H9 (cell line): ENCODE measurements at regions not wholly inside any gene's neighbourhood (a gene's known extent, or its start where the extent isn't known, plus 50 kb on each side); places are given as distances from the start of the nearest gene placed in this dataset.

ENCODE experiments used
- DNase-seq: peaks from one replicate; pipeline ENCODE4 v3.0.0-alpha.2; 2017
- H2AFZ ChIP-seq: one replicate; pipeline ENCODE4 v1.6.1; 2013; ENCODE audit warnings: mild to moderate bottlenecking, low read length, control low read depth, moderate library complexity
- H2AK5ac ChIP-seq: 2 replicates; pipeline ENCODE4 v1.6.1; 2013; ENCODE audit warnings: low read length, control low read depth, mixed read lengths; ENCODE audit not compliant: insufficient read length
- H2BK120ac ChIP-seq: one replicate; pipeline ENCODE4 v1.6.1; 2013; ENCODE audit warnings: low read depth, mild to moderate bottlenecking, low read length, control low read depth, inconsistent platforms; ENCODE audit not compliant: poor library complexity, severe bottlenecking
- H2BK12ac ChIP-seq: 2 replicates; pipeline ENCODE4 v1.6.1; 2013; ENCODE audit warnings: low read length, control low read depth, mixed read lengths, low read depth; ENCODE audit not compliant: insufficient read length
- H2BK15ac ChIP-seq: 2 replicates; pipeline ENCODE4 v1.6.1; 2013; ENCODE audit warnings: low read depth, low read length, control low read depth
- H2BK20ac ChIP-seq: one replicate; pipeline ENCODE4 v1.6.1; 2013; ENCODE audit warnings: low read depth, mild to moderate bottlenecking, low read length, control low read depth, inconsistent platforms; ENCODE audit not compliant: poor library complexity, severe bottlenecking
- H2BK5ac ChIP-seq: 2 replicates; pipeline ENCODE4 v1.6.1; 2013; ENCODE audit warnings: low read length, control low read depth, mixed read lengths; ENCODE audit not compliant: insufficient read length
- H3K14ac ChIP-seq: 2 replicates; pipeline ENCODE4 v1.6.1; 2013; ENCODE audit warnings: low read length, control low read depth; ENCODE audit not compliant: insufficient read depth
- H3K18ac ChIP-seq: 2 replicates; pipeline ENCODE4 v1.6.1; 2013; ENCODE audit warnings: low read depth, mild to moderate bottlenecking, mixed read lengths, low read length, control low read depth; ENCODE audit not compliant: insufficient read length
- H3K23ac ChIP-seq: 2 replicates; pipeline ENCODE4 v1.6.1; 2013; ENCODE audit warnings: low read length, control low read depth, mixed read lengths, low read depth; ENCODE audit not compliant: insufficient read length
- H3K23me2 ChIP-seq: 2 replicates; pipeline ENCODE4 v1.6.1; 2013; ENCODE audit warnings: low read depth, mild to moderate bottlenecking, mixed read lengths, low read length, control low read depth; ENCODE audit not compliant: insufficient read length, poor library complexity, severe bottlenecking
- H3K27ac ChIP-seq: 2 replicates; pipeline ENCODE4 v1.5.1; 2013; ENCODE audit warnings: low read length, control low read depth, mixed read lengths, low read depth; ENCODE audit not compliant: insufficient read length
- H3K27me3 ChIP-seq: 2 replicates; pipeline ENCODE4 v1.6.1; 2013; ENCODE audit warnings: low read length, control low read depth, inconsistent platforms; ENCODE audit not compliant: insufficient read depth
- H3K4ac ChIP-seq: 2 replicates; pipeline ENCODE4 v1.6.1; 2013; ENCODE audit warnings: low read depth, mild to moderate bottlenecking, control low read depth, inconsistent platforms, low read length, moderate library complexity
- H3K4me1 ChIP-seq: 2 replicates; pipeline ENCODE4 v1.6.1; 2013; ENCODE audit warnings: low read length, control low read depth, inconsistent platforms; ENCODE audit not compliant: insufficient read depth
- H3K4me2 ChIP-seq: 2 replicates; pipeline ENCODE4 v1.6.1; 2013; ENCODE audit warnings: low read length, control low read depth, mixed read lengths; ENCODE audit not compliant: insufficient read length, insufficient read depth
- H3K56ac ChIP-seq: 2 replicates; pipeline ENCODE4 v1.6.1; 2013; ENCODE audit warnings: low read depth, mild to moderate bottlenecking, mixed read lengths, low read length, control low read depth; ENCODE audit not compliant: insufficient read length
- H3K79me1 ChIP-seq: 2 replicates; pipeline ENCODE4 v1.6.1; 2013; ENCODE audit warnings: low read depth, mild to moderate bottlenecking, moderate library complexity, low read length, control low read depth, inconsistent platforms; ENCODE audit not compliant: insufficient read depth, poor library complexity, severe bottlenecking
- H3K79me2 ChIP-seq: 2 replicates; pipeline ENCODE4 v1.6.1; 2013; ENCODE audit warnings: low read length, control low read depth, inconsistent platforms; ENCODE audit not compliant: insufficient read depth
- H3K9ac ChIP-seq: 2 replicates; pipeline ENCODE4 v1.6.1; 2013; ENCODE audit warnings: low read length, control low read depth, mixed read lengths; ENCODE audit not compliant: insufficient read length; ENCODE audit errors: extremely low read depth
- H3K9me3 ChIP-seq: one replicate; pipeline ENCODE4 v1.6.1; 2013; ENCODE audit warnings: low read depth, low read length, inconsistent platforms; ENCODE audit not compliant: control insufficient read depth
- H3T11ph ChIP-seq: one replicate; pipeline ENCODE4 v1.6.1; 2013; ENCODE audit warnings: mild to moderate bottlenecking, low read length, control low read depth, inconsistent platforms
- H4K20me1 ChIP-seq: one replicate; pipeline ENCODE4 v1.6.1; 2013; ENCODE audit not compliant: control insufficient read depth, insufficient read length, insufficient read depth
- H4K5ac ChIP-seq: 2 replicates; pipeline ENCODE4 v1.6.1; 2013; ENCODE audit warnings: low read depth, mild to moderate bottlenecking, mixed read lengths, low read length, control low read depth; ENCODE audit not compliant: insufficient read length
- H4K8ac ChIP-seq: replicated peaks from 2 replicates; pipeline ENCODE4 v1.6.1; 2013; ENCODE audit warnings: low read length, control low read depth, mixed read lengths, low read depth; ENCODE audit not compliant: insufficient read length
- H4K91ac ChIP-seq: 2 replicates; pipeline ENCODE4 v1.6.1; 2013; ENCODE audit warnings: low read depth, mild to moderate bottlenecking, moderate library complexity, mixed read lengths, low read length, control low read depth; ENCODE audit not compliant: insufficient read length
- H3K27ac Mint-ChIP-seq, 3 experiments: 2 replicates in 2 of 3; 3 replicates in 1 of 3; pipeline ENCODE4 v1.8.0; 2020 to 2021; ENCODE audit warnings: mixed read lengths in 3 of 3, mild to moderate bottlenecking in 1 of 3, moderate library complexity in 1 of 3
- H3K27me3 Mint-ChIP-seq: 2 replicates; pipeline ENCODE4 v1.8.0; 2021; ENCODE audit warnings: low read depth, mild to moderate bottlenecking, moderate library complexity, mixed read lengths
- H3K36me3 Mint-ChIP-seq, 3 experiments: 2 replicates in 2 of 3; 3 replicates in 1 of 3; pipeline ENCODE4 v1.8.0; 2020 to 2021; ENCODE audit warnings: low read depth in 3 of 3, mixed read lengths in 3 of 3; ENCODE audit not compliant: insufficient read depth in 1 of 3
- H3K4me1 Mint-ChIP-seq, 2 experiments: 2 replicates each; pipeline ENCODE4 v1.8.0; 2020; ENCODE audit warnings: mixed read lengths in 2 of 2
- H3K4me3 Mint-ChIP-seq, 2 experiments: 2 replicates in 1 of 2; 3 replicates in 1 of 2; pipeline ENCODE4 v1.8.0; 2020 to 2021; ENCODE audit warnings: mild to moderate bottlenecking in 2 of 2, mixed read lengths in 2 of 2, moderate library complexity in 1 of 2
- H3K9me3 Mint-ChIP-seq, 2 experiments: 2 replicates in 1 of 2; 3 replicates in 1 of 2; pipeline ENCODE4 v1.8.0; 2020; ENCODE audit warnings: mild to moderate bottlenecking in 2 of 2, mixed read lengths in 2 of 2, moderate library complexity in 1 of 2
- CTCF ChIP-seq: fragments of 200-600 bp; sonication (generic); conservative IDR thresholded peaks from 3 replicates; pipeline ENCODE4 v1.8.0; 2021; ENCODE audit warnings: antibody characterized with exemption, mild to moderate bottlenecking
- WGBS: extraction: QIAGEN DNeasy Blood & Tissue Kit; methylation state at CpG from one replicate; pipeline ENCODE4 v1.1.7; 2013; ENCODE audit warnings: missing lambda C conversion rate, low lambda C conversion rate, mixed read lengths; ENCODE audit not compliant: insufficient read length; ENCODE audit errors: extremely low coverage; 5-methylcytosine and 5-hydroxymethylcytosine counted together

DNA sequence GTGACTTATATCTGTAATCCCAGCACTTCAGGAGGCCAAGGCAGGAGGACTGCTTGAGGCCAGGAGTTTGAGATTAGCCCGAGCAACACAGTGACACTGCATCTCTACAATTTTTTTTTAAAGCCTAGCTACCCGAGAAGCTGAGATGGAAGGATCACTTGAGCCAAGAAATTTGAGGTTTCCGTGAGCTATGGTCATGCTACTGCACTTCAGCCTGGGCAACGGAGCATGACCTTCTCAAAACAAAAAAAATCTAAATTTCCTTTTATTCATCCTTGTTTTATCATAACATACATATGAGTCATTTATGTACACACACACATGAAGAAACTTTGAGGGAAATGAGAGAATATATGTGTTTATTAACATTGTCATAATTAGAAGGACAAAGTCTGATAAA, 277.5 kb upstream of the MAGI2 start:
- Histone ChIP-seq H4K5ac (no peak overlapping the region), H3K79me2 (no peaks in the 10 kb centered on the region), H4K8ac (no peak overlapping the region), H2BK5ac (no peak overlapping the region), H3T11ph (no peak overlapping the region), H3K18ac (no peak overlapping the region), H2BK12ac (no peak overlapping the region), H4K20me1 (no peaks in the 10 kb centered on the region), H2AFZ (no peak overlapping the region), H3K14ac (no peak overlapping the region), H3K9me3 (no peaks in the 10 kb centered on the region), H3K23me2 (no peaks in the 10 kb centered on the region), H3K4me2 (no peak overlapping the region), H3K27ac (no peak overlapping the region), H2BK20ac (no peak overlapping the region), H3K23ac (no peak overlapping the region), H2AK5ac (no peak overlapping the region), H3K4ac (no peak overlapping the region), H4K91ac (no peak overlapping the region), H2BK120ac (no peak overlapping the region), H3K79me1 (no peaks in the 10 kb centered on the region), H3K9ac (no peak overlapping the region), H3K27me3 (no peaks in the 10 kb centered on the region), H3K56ac (no peak overlapping the region), H3K4me1 (no peaks in the 10 kb centered on the region), H2BK15ac (no peak overlapping the region)
- no peak for TF ChIP-seq CTCF
- Mint-ChIP-seq H3K27me3 (no peaks in the 10 kb centered on the region), H3K9me3 (peaks cover 8 to 15% of the 10 kb centered on the region in 2 experiments), H3K4me1 (no peaks in the 10 kb centered on the region), H3K27ac (no peak overlapping the region), H3K36me3 (peaks cover 0 to 4% (median 2%) of the 10 kb centered on the region in 3 experiments; a peak in 3 of 7 replicates), H3K4me3 (no peak overlapping the region)
- WGBS, result no CpG with 5 or more reads among the region's 4 CpGs
- no peak for DNase-seq
